Testis (tissue), 2 donors: ENCODE measurements at regions not wholly inside any gene's neighbourhood (a gene's known extent, or its start where the extent isn't known, plus 50 kb on each side); places are given as distances from the start of the nearest gene placed in this dataset.

Experiments used
- CTCF ChIP-seq, 3 experiments: fragments of 450-650 bp in 2 of 3; fragments of 200-600 bp in 1 of 3; sonication (generic) in 1 of 3; IDR thresholded peaks; one replicate each; pipeline ENCODE4 v1.5.1; 2016 to 2019; ENCODE audit warnings: antibody characterized with exemption in 3 of 3, mild to moderate bottlenecking in 2 of 3, moderate library complexity in 1 of 3
- POLR2A ChIP-seq: fragments of 450-650 bp; IDR thresholded peaks from one replicate; pipeline ENCODE4 v1.6.1; 2017; ENCODE audit warnings: antibody characterized with exemption, mild to moderate bottlenecking, moderate library complexity

GRCh38 chrX:45400027-45400779 lies 199.5 kb upstream of the DIPK2B start:
- no peak for TF ChIP-seq CTCF (IDR thresholded peaks at IDR 0.05)
- no peak for TF ChIP-seq POLR2A
